ENCODE measurements at regions not wholly inside any gene's neighbourhood (a gene's known extent, or its start where the extent isn't known, plus 50 kb on each side); places are given as distances from the start of the nearest gene placed in this dataset.
"Not testable (repeated sequence)": the region's sequence is repeated elsewhere in the genome, so short reads cannot be mapped to it uniquely, and the experiment has no call there.

GRCh38 chr9:102714184-102714583, 280.9 kb upstream of the CYLC2 start:
- Mint-ChIP-seq H3K4me1 (ENCODE audit: low read depth) (no peaks in the 10 kb centered on the region), H3K27ac (no peak overlapping the region), H3K9me3 (ENCODE audit: low read depth) (peaks cover 25% of the 10 kb centered on the region), H3K4me3 (ENCODE audit: low read depth) (no peak overlapping the region), H3K27me3 (no peaks in the 10 kb centered on the region), H3K36me3 (ENCODE audit: insufficient read depth) (no peaks in the 10 kb centered on the region)
- no peak for TF ChIP-seq CTCF (IDR thresholded peaks at IDR 0.05; ENCODE audit: unreplicated experiment)
- no peak for DNase-seq (ENCODE audit: low spot score, unreplicated experiment)

GRCh38 chr9:102712910-102713309, 282.2 kb upstream of the CYLC2 start:
- H3K4me3 Mint-ChIP-seq (ENCODE audit: low read depth); H3K27ac Mint-ChIP-seq; H3K4me1 Mint-ChIP-seq (ENCODE audit: low read depth); H3K27me3 Mint-ChIP-seq; DNase-seq (ENCODE audit: low spot score, unreplicated experiment); H3K36me3 Mint-ChIP-seq (ENCODE audit: insufficient read depth): not testable (repeated sequence)
- peaks cover 16% of the 10 kb centered on the region for H3K9me3 Mint-ChIP-seq (ENCODE audit: low read depth)

GRCh38 chr9:102700936-102701335, 294.2 kb upstream of the CYLC2 start:
- no peak overlapping the region for H3K27ac Mint-ChIP-seq

DNA sequence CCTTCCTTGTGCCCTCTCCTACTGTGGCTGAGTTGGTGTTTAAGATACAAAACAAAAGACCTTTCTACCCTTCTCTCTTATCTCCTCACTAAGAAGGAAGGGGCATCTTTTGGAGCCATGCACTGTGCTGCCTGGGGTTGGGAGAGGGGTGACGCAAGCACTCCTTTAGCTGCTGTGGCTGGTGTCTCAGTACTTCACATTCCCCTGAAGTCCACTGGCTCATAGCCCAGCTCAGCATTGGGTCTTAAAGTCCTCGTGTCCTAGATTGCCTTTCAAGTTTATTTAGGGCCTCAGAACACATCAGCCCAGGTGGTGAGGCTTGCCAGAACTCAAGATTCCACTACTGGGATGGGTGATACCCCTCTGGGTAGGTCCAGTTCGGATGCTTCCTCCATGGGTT, 325.9 kb upstream of the CYLC2 start:
- Mint-ChIP-seq H3K36me3 (ENCODE audit: insufficient read depth) (no peaks in the 10 kb centered on the region), H3K4me3 (ENCODE audit: low read depth) (no peak overlapping the region), H3K27me3 (no peaks in the 10 kb centered on the region), H3K27ac (no peak overlapping the region), H3K4me1 (ENCODE audit: low read depth) (no peaks in the 10 kb centered on the region), H3K9me3 (ENCODE audit: low read depth) (no peaks in the 10 kb centered on the region)
- no peak for DNase-seq (ENCODE audit: low spot score, unreplicated experiment)
- TF ChIP-seq CTCF (IDR thresholded peaks at IDR 0.05; ENCODE audit: unreplicated experiment): no peak

More at GRCh38 chr9:102700936-102701335, 294.2 kb upstream of the CYLC2 start:
- Mint-ChIP-seq H3K4me1 (ENCODE audit: low read depth) (no peaks in the 10 kb centered on the region), H3K9me3 (ENCODE audit: low read depth) (peaks cover 3% of the 10 kb centered on the region), H3K4me3 (ENCODE audit: low read depth) (no peak overlapping the region), H3K27me3 (no peaks in the 10 kb centered on the region), H3K36me3 (ENCODE audit: insufficient read depth) (no peaks in the 10 kb centered on the region)
- TF ChIP-seq CTCF (IDR thresholded peaks at IDR 0.05; ENCODE audit: unreplicated experiment): no peak
- no peak for DNase-seq (ENCODE audit: low spot score, unreplicated experiment)

DNA sequence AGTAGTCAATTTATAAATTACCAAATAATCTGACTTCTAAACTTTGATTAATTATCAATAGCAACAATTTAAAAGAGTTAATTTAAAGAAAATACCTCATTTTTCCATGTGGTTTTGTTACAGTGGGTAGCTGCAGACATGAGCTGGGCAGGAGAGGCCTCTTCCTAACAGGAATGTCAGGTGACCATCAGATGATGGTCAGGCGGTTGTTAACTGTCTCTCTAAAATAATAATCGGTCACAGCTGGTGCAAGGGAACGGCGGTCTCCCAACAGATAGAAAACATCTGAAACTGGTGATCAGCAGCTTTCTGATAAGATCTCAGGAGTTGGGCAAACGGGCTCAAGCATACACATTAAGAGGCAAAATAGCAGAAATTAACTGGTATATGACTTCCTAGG, 342.7 kb upstream of the CYLC2 start:
- no peak overlapping the region for H3K4me3 Mint-ChIP-seq (ENCODE audit: low read depth)
- H3K27ac Mint-ChIP-seq: no peak overlapping the region
- no peaks in the 10 kb centered on the region for H3K36me3 Mint-ChIP-seq (ENCODE audit: insufficient read depth)
- DNase-seq (ENCODE audit: low spot score, unreplicated experiment): no peak
- H3K4me1 Mint-ChIP-seq (ENCODE audit: low read depth): no peaks in the 10 kb centered on the region
- no peaks in the 10 kb centered on the region for H3K27me3 Mint-ChIP-seq
- H3K9me3 Mint-ChIP-seq (ENCODE audit: low read depth): no peaks in the 10 kb centered on the region
- no peak for TF ChIP-seq CTCF (IDR thresholded peaks at IDR 0.05; ENCODE audit: unreplicated experiment)

DNA sequence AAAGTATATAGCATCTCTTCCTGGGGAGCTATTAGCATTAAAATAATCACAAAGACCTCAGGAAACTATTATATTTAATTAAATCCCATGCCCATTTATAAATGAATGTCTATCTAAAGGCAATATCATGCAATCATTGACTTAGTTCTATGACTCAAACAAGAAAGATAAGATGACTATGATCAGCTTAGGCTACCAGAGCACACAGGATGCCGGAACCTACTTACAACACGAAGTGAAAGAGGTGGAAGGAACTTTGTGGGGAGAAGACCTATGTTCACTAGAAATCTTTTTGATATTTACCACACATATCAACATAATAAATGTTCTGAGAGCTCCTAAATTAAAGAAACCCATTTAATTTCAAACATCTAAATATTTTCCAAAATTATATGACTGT, 344.2 kb upstream of the CYLC2 start:
- no peak for DNase-seq (ENCODE audit: low spot score, unreplicated experiment)
- Mint-ChIP-seq H3K27me3 (no peaks in the 10 kb centered on the region), H3K9me3 (ENCODE audit: low read depth) (no peaks in the 10 kb centered on the region), H3K4me3 (ENCODE audit: low read depth) (no peak overlapping the region), H3K27ac (no peak overlapping the region), H3K4me1 (ENCODE audit: low read depth) (no peaks in the 10 kb centered on the region), H3K36me3 (ENCODE audit: insufficient read depth) (no peaks in the 10 kb centered on the region)
- TF ChIP-seq CTCF (IDR thresholded peaks at IDR 0.05; ENCODE audit: unreplicated experiment): no peak
